ENCODE measurements at regions not wholly inside any gene's neighbourhood (a gene's known extent, or its start where the extent isn't known, plus 50 kb on each side); places are given as distances from the start of the nearest gene placed in this dataset.

GRCh38 chr13:44759384-44760360, 183.5 kb upstream of the TSC22D1 start (continued):
- TF ChIP-seq ZNF426 (tag by site-specific recombination; IDR thresholded peaks at IDR 0.05) (no peak), ZFHX2 (tag by site-specific recombination; conservative IDR thresholded peaks at IDR 0.05) (no peak), ZNF544 (tag by site-specific recombination; IDR thresholded peaks at IDR 0.05) (no peak), GLI4 (tag by site-specific recombination; IDR thresholded peaks at IDR 0.05) (no peak), MEIS1 (CRISPR knock-in tag; IDR thresholded peaks at IDR 0.05; ENCODE audit: borderline replicate concordance) (no peak), ZNF416 (tag by site-specific recombination; IDR thresholded peaks at IDR 0.05) (no peak), ZNF777 (tag by site-specific recombination; IDR thresholded peaks at IDR 0.05; ENCODE audit: borderline replicate concordance) (no peak), ZNF324 (tag by site-specific recombination; IDR thresholded peaks at IDR 0.05) (no peak; the same call in 1 of the 2 replicates), ZNF692 (tag by site-specific recombination; IDR thresholded peaks at IDR 0.05) (peak; percentile 55; the same call in 1 of the 2 replicates), ZNF707 (tag by site-specific recombination; IDR thresholded peaks at IDR 0.05) (no peak), ZNF157 (tag by site-specific recombination; IDR thresholded peaks at IDR 0.05) (no peak), PRDM4 (tag by site-specific recombination; IDR thresholded peaks at IDR 0.05) (peak; percentile 65; the same call in 1 of the 2 replicates), ZNF48 (tag by site-specific recombination; IDR thresholded peaks at IDR 0.05) (no peak), ZNF148 (tag by site-specific recombination; IDR thresholded peaks at IDR 0.05; ENCODE audit: borderline replicate concordance) (no peak), OSR2 (tag by site-specific recombination; IDR thresholded peaks at IDR 0.05) (peak; percentile 83), ZNF639 (tag by site-specific recombination; IDR thresholded peaks at IDR 0.05) (0 out of 2 replicates have a peak, but pooled peaks have one; percentile 38)
- TF ChIP-seq, protein P1, sequence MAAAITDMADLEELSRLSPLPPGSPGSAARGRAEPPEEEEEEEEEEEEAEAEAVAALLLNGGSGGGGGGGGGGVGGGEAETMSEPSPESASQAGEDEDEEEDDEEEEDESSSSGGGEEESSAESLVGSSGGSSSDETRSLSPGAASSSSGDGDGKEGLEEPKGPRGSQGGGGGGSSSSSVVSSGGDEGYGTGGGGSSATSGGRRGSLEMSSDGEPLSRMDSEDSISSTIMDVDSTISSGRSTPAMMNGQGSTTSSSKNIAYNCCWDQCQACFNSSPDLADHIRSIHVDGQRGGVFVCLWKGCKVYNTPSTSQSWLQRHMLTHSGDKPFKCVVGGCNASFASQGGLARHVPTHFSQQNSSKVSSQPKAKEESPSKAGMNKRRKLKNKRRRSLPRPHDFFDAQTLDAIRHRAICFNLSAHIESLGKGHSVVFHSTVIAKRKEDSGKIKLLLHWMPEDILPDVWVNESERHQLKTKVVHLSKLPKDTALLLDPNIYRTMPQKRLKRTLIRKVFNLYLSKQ (tag by site-specific recombination; IDR thresholded peaks at IDR 0.05; ENCODE audit: borderline replicate concordance): no peak
- TF ChIP-seq, protein P2, sequence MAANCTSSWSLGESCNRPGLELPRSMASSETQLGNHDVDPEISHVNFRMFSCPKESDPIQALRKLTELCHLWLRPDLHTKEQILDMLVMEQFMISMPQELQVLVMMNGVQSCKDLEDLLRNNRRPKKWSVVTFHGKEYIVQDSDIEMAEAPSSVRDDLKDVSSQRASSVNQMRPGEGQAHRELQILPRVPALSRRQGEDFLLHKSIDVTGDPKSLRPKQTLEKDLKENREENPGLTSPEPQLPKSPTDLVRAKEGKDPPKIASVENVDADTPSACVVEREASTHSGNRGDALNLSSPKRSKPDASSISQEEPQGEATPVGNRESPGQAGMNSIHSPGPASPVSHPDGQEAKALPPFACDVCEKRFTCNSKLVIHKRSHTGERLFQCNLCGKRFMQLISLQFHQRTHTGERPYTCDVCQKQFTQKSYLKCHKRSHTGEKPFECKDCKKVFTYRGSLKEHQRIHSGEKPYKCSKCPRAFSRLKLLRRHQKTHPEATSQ (tag by site-specific recombination; IDR thresholded peaks at IDR 0.05): no peak
- TF ChIP-seq, protein P3, sequence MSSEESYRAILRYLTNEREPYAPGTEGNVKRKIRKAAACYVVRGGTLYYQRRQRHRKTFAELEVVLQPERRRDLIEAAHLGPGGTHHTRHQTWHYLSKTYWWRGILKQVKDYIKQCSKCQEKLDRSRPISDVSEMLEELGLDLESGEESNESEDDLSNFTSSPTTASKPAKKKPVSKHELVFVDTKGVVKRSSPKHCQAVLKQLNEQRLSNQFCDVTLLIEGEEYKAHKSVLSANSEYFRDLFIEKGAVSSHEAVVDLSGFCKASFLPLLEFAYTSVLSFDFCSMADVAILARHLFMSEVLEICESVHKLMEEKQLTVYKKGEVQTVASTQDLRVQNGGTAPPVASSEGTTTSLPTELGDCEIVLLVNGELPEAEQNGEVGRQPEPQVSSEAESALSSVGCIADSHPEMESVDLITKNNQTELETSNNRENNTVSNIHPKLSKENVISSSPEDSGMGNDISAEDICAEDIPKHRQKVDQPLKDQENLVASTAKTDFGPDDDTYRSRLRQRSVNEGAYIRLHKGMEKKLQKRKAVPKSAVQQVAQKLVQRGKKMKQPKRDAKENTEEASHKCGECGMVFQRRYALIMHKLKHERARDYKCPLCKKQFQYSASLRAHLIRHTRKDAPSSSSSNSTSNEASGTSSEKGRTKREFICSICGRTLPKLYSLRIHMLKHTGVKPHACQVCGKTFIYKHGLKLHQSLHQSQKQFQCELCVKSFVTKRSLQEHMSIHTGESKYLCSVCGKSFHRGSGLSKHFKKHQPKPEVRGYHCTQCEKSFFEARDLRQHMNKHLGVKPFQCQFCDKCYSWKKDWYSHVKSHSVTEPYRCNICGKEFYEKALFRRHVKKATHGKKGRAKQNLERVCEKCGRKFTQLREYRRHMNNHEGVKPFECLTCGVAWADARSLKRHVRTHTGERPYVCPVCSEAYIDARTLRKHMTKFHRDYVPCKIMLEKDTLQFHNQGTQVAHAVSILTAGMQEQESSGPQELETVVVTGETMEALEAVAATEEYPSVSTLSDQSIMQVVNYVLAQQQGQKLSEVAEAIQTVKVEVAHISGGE (tag by site-specific recombination; conservative IDR thresholded peaks at IDR 0.05; ENCODE audit: low read depth): no peak
